ENCODE measurements at regions not wholly inside any gene's neighbourhood (a gene's known extent, or its start where the extent isn't known, plus 50 kb on each side); places are given as distances from the start of the nearest gene placed in this dataset.

DNA sequence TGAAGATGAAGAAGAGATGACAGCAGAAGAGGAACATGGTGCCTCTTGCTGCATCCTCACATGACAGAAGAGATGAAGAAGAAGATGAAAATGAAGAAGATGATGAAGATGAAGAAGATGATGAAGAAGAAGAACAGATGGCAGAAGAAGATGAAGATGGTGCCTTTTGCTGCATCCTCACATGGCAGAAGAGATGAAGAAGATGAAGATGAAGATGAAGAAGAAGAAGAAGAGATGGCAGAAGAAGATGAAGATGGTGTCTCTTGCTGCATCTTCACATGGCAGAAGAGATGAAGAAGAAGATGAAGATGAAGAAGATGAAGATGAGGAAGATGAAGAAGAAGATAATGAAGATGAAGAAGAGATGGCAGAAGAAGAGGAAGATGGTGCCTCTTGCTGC is 63.7 kb upstream of the HPF1 start:
- TF ChIP-seq, protein P1, sequence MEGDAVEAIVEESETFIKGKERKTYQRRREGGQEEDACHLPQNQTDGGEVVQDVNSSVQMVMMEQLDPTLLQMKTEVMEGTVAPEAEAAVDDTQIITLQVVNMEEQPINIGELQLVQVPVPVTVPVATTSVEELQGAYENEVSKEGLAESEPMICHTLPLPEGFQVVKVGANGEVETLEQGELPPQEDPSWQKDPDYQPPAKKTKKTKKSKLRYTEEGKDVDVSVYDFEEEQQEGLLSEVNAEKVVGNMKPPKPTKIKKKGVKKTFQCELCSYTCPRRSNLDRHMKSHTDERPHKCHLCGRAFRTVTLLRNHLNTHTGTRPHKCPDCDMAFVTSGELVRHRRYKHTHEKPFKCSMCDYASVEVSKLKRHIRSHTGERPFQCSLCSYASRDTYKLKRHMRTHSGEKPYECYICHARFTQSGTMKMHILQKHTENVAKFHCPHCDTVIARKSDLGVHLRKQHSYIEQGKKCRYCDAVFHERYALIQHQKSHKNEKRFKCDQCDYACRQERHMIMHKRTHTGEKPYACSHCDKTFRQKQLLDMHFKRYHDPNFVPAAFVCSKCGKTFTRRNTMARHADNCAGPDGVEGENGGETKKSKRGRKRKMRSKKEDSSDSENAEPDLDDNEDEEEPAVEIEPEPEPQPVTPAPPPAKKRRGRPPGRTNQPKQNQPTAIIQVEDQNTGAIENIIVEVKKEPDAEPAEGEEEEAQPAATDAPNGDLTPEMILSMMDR (IDR thresholded peaks at IDR 0.05): no peak

DNA sequence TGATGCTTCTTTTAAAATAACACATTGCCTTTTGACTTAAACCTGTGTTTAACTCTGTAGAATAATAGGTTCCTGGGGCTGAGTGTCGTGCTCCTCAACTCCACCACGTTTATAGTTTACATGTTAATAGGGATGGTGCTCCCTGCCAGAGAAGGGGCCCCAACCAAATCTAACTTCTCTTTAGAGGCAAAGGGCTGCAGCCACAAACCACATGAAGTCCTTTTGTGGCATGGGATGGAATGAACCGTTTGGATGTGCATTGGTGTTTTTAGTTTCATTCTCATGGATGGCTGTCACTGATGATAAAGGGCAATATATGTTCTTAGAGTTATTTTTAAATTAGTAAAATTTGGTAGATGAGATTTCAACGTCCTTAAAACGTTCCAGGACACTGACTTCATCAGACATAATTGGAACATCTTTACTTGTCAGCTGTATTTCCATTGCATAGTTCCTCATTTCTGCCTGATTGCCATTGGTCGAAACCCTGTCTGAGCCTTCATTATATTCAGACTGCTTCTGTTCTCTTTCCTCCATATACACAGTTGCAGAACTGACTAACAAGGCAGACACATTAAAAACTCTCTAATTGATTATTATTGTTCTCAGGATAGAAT is 60.4 kb upstream of the HPF1 start:
- TF ChIP-seq, protein P1 (IDR thresholded peaks at IDR 0.05): no peak

DNA sequence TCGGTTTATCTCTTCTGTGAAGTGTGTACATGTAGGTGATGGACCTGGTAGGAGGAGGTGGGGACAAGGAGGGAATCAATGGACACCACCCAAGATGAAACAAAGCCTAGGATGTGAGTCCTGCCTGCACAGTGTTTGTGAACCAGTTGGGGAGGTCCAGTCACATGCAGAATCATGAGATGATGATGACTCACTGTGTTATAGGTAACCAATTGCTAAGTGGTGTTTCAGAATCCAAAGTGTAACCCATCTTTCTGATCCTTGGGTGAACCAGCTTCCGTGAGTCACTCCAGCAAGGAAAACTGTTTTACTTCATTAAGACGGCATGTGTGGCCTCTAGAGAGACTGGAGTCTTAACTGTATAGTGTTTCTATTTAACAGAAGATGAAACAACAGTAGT is 57.9 kb upstream of the HPF1 start:
- TF ChIP-seq, protein P1 (IDR thresholded peaks at IDR 0.05): no peak

DNA sequence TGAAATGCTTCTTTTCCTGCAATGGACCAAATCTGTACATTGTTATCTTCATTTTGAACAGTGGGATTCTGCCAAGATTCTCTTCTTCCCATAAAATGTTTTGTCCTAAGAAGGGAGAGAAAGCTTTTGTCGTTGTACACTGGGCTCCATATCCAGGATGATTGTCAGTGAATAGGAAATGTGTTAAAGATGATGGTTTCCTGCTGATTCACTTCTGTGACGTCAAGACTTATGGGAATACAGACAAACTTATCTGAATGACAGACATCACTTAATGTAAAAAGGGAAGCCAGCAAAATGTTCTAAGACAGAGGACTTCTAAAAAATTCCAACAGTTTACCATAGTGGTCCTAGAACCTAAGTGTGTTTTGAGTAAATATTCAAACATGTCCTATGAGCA is 53.7 kb upstream of the HPF1 start:
- TF ChIP-seq, protein P1 (IDR thresholded peaks at IDR 0.05): no peak

- TF ChIP-seq, protein P1 (IDR thresholded peaks at IDR 0.05): peak; percentile 77
Observed at GRCh38 chr4:169810325-169811323, 52.9 kb upstream of the HPF1 start.

DNA sequence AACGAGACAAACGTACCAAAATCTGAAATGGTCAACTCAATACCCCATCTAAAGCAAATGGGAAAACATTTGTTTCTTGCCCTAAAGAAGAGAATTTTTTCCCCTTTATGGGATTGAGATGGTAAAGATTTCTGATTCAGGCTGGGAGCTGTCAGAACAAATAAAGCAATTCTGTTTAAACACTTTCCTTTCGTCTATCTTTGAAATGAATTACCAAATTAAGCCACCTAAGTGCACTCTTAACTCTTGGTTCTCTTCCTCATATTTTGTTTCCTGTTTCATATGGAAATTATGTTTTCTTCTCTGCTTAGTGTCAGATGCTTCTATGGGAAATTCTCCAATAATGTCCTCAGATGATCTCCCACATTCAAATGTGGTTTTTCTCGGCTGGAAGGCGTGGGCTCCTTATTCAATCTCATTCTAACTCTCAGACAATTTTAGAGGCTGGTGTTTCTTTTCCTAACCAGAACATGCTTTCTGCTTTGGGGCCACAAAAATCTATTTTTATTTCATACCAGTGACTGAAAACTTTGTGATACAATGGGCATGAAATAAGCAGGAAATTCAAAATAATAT is 50.3 kb upstream of the HPF1 start:
- TF ChIP-seq, protein P1 (IDR thresholded peaks at IDR 0.05): no peak
